ENCODE measurements at regions not wholly inside any gene's neighbourhood (a gene's known extent, or its start where the extent isn't known, plus 50 kb on each side); places are given as distances from the start of the nearest gene placed in this dataset.
"Not testable (repeated sequence)": the region's sequence is repeated elsewhere in the genome, so short reads cannot be mapped to it uniquely, and the experiment has no call there.

- H3K9ac ChIP-seq, result no peak overlapping the region
Observed at GRCh38 chr4:12633053-12633651, 851.0 kb downstream of the RAB28 start.

DNA sequence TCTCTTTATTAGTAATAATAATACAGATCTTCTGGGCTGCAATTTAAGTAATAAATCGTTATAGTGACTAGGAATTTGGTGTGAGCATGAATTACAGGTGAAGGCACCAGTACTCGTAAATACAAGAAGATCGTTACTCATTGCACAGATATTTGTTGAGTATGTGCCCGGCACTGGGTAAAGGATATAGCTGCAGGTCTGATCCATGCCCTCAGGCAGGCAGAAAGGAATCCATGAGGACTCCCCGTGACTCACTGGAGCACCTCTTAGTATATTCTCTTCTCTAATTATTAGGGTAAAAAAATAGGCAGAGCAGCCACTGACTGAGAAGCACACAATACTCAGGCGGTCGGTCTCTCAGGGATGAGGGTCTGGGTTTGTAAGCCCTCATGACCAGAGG lies 868.3 kb downstream of the RAB28 start:
- no peak overlapping the region for H3K27ac ChIP-seq
- no peak overlapping the region for H3K4me2 ChIP-seq (ENCODE audit: low read length)
- H3K79me2 ChIP-seq, result no peaks in the 10 kb centered on the region
- no peak overlapping the region for H2AFZ ChIP-seq
- no peaks in the 10 kb centered on the region for H3K4me1 ChIP-seq
- no peak overlapping the region for H3K9ac ChIP-seq
- H3K36me3 ChIP-seq (ENCODE audit: control insufficient read depth, insufficient read depth, low read length), result no peaks in the 10 kb centered on the region
- H3K9me3 ChIP-seq (ENCODE audit: control insufficient read depth, low read length), result no peaks in the 10 kb centered on the region
- TF ChIP-seq, protein P1, sequence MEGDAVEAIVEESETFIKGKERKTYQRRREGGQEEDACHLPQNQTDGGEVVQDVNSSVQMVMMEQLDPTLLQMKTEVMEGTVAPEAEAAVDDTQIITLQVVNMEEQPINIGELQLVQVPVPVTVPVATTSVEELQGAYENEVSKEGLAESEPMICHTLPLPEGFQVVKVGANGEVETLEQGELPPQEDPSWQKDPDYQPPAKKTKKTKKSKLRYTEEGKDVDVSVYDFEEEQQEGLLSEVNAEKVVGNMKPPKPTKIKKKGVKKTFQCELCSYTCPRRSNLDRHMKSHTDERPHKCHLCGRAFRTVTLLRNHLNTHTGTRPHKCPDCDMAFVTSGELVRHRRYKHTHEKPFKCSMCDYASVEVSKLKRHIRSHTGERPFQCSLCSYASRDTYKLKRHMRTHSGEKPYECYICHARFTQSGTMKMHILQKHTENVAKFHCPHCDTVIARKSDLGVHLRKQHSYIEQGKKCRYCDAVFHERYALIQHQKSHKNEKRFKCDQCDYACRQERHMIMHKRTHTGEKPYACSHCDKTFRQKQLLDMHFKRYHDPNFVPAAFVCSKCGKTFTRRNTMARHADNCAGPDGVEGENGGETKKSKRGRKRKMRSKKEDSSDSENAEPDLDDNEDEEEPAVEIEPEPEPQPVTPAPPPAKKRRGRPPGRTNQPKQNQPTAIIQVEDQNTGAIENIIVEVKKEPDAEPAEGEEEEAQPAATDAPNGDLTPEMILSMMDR (IDR thresholded peaks at IDR 0.05), result no peak
- no peak overlapping the region for H3K4me3 ChIP-seq (ENCODE audit: low read depth, low read length)
- no peaks in the 10 kb centered on the region for H3K27me3 ChIP-seq (ENCODE audit: control insufficient read depth, insufficient read depth, low read length)

More at GRCh38 chr4:12633053-12633651, 851.0 kb downstream of the RAB28 start:
- TF ChIP-seq, protein P1 (IDR thresholded peaks at IDR 0.05), result peak; percentile 74
- Histone ChIP-seq H3K9me3 (ENCODE audit: control insufficient read depth, low read length) (no peaks in the 10 kb centered on the region), H3K4me3 (ENCODE audit: low read depth, low read length) (no peak overlapping the region), H3K27ac (no peak overlapping the region), H3K4me2 (ENCODE audit: low read length) (no peak overlapping the region), H3K79me2 (no peaks in the 10 kb centered on the region), H3K36me3 (ENCODE audit: control insufficient read depth, insufficient read depth, low read length) (no peaks in the 10 kb centered on the region), H2AFZ (no peak overlapping the region), H3K4me1 (no peaks in the 10 kb centered on the region), H3K27me3 (ENCODE audit: control insufficient read depth, insufficient read depth, low read length) (no peaks in the 10 kb centered on the region)

GRCh38 chr4:12612876-12613275 lies 871.3 kb downstream of the RAB28 start:
- TF ChIP-seq, protein P1 (IDR thresholded peaks at IDR 0.05), result no peak
- Histone ChIP-seq H3K27ac (no peak overlapping the region), H3K4me1 (no peaks in the 10 kb centered on the region), H3K9me3 (ENCODE audit: control insufficient read depth, low read length) (no peaks in the 10 kb centered on the region), H3K4me3 (ENCODE audit: low read depth, low read length) (no peak overlapping the region), H3K9ac (no peak overlapping the region), H3K79me2 (no peaks in the 10 kb centered on the region), H2AFZ (no peak overlapping the region), H3K27me3 (ENCODE audit: control insufficient read depth, insufficient read depth, low read length) (no peaks in the 10 kb centered on the region), H3K4me2 (ENCODE audit: low read length) (no peak overlapping the region), H3K36me3 (ENCODE audit: control insufficient read depth, insufficient read depth, low read length) (no peaks in the 10 kb centered on the region)

DNA sequence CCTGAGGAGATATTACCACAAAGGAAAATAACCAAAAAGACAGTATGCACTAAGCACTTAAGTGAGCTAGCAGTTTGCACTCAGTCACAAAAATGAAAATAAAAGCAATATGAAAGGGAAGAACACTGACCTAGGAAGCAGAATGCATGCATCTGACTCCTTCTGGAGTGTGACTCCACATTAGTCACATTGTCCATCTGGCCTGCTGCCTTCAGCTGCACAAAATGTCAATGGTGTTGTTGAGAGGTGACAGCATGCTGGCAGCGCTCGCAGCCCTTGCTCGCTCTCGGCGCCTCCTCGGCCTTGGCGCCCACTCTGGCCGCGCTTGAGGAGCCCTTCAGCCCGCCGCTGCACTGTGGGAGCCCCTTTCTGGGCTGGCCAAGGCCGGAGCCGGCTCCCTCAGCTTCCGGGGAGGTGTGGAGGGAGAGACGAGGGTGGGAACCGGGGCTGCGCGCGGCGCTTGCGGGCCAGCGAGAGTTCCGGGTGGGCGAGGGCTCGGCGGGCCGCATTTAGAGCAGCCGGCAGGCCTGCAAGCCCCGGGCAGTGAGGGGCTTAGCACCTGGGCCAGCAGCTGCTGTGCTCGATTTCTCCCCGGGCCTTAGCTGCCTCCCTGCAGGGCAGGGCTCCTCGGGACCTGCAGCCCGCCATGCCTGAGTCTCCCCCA lies 874.8 kb downstream of the RAB28 start:
- not testable (repeated sequence) for H3K4me2 ChIP-seq (ENCODE audit: low read length); H3K27ac ChIP-seq; H3K9ac ChIP-seq; H3K27me3 ChIP-seq (ENCODE audit: control insufficient read depth, insufficient read depth, low read length); H3K4me3 ChIP-seq (ENCODE audit: low read depth, low read length); H3K36me3 ChIP-seq (ENCODE audit: control insufficient read depth, insufficient read depth, low read length); H3K79me2 ChIP-seq; H3K4me1 ChIP-seq; H2AFZ ChIP-seq; H3K9me3 ChIP-seq (ENCODE audit: control insufficient read depth, low read length)

DNA sequence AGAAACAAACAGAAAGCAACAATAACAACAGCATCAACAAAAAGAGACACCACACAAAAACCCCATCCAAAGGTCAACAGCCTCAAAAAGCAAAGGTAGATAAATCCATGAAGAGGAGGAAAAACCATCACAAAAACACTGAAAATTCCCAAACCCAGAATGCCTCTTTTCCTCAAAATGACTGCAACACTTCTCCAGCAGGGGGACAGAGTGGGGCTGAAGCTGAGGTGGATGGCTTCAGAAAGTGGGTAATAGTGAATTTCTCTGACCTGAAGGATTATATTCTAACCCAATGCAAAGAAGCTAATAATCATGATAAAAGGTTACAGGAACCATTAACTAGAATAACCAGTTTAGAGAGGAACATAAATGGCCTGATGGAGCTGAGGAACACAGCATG lies 888.2 kb downstream of the RAB28 start:
- H3K79me2 ChIP-seq, result no peaks in the 10 kb centered on the region
- H3K4me3 ChIP-seq (ENCODE audit: low read depth, low read length), result no peak overlapping the region
- H3K36me3 ChIP-seq (ENCODE audit: control insufficient read depth, insufficient read depth, low read length), result no peaks in the 10 kb centered on the region
- TF ChIP-seq, protein P1 (IDR thresholded peaks at IDR 0.05), result no peak
- no peaks in the 10 kb centered on the region for H3K9me3 ChIP-seq (ENCODE audit: control insufficient read depth, low read length)
- H3K9ac ChIP-seq, result no peak overlapping the region
- no peak overlapping the region for H2AFZ ChIP-seq
- no peaks in the 10 kb centered on the region for H3K4me1 ChIP-seq
- no peak overlapping the region for H3K4me2 ChIP-seq (ENCODE audit: low read length)
- H3K27ac ChIP-seq, result no peak overlapping the region
- no peaks in the 10 kb centered on the region for H3K27me3 ChIP-seq (ENCODE audit: control insufficient read depth, insufficient read depth, low read length)
